Upper lobe of left lung (tissue), 6 donors: ENCODE measurements at regions not wholly inside any gene's neighbourhood (a gene's known extent, or its start where the extent isn't known, plus 50 kb on each side); places are given as distances from the start of the nearest gene placed in this dataset.

ENCODE experiments used
- ATAC-seq, 2 donors: fragments of 200-7000 bp; cut with Tn5 transposase; one replicate each; pipeline ENCODE4 v1.9.1; 2022; ENCODE audit warnings: mild to moderate bottlenecking in 2 of 2, moderate library complexity in 2 of 2; ENCODE audit not compliant: low FRiP score in 2 of 2
- DNase-seq, 2 donors: peaks; one replicate each; pipeline ENCODE4 v3.0.0-alpha.2; 2019 to 2020
- H3K27ac ChIP-seq, 4 donors: fragments of 200-600 bp; sonication (generic); one replicate each; pipeline ENCODE4 v1.5.1; 2016 to 2019
- H3K27me3 ChIP-seq, 4 donors: fragments of 200-600 bp; sonication (generic); one replicate each; pipeline ENCODE4 v1.5.1; 2017 to 2019
- H3K36me3 ChIP-seq, 4 donors: fragments of 200-600 bp; sonication (generic); one replicate each; pipeline ENCODE4 v1.5.1; 2016 to 2019
- H3K4me1 ChIP-seq, 4 donors: fragments of 200-600 bp; sonication (generic); one replicate each; pipeline ENCODE4 v1.5.1; 2018 to 2019
- H3K4me3 ChIP-seq, 4 donors: fragments of 200-600 bp; sonication (generic); one replicate each; pipeline ENCODE4 v1.5.1; 2017 to 2019; ENCODE audit warnings: mild to moderate bottlenecking in 2 of 4, moderate library complexity in 1 of 4
- H3K9me3 ChIP-seq, 4 donors: fragments of 200-600 bp; sonication (generic); one replicate each; pipeline ENCODE4 v1.5.1; 2018 to 2019
- CTCF ChIP-seq, 6 experiments: fragments of 450-650 bp in 4 of 6; fragments of 200-600 bp in 2 of 6; sonication (generic) in 2 of 6; IDR thresholded peaks; one replicate each; pipeline ENCODE4 v1.5.1; 2016 to 2019; ENCODE audit warnings: antibody characterized with exemption in 6 of 6
- EP300 ChIP-seq, 4 donors: sonication (generic); formaldehyde crosslinking; IDR thresholded peaks; one replicate each; pipeline ENCODE4 v1.5.1; 2017; ENCODE audit warnings: antibody characterized with exemption in 4 of 4, control low read depth in 2 of 4
- POLR2A ChIP-seq, 4 donors: fragments of 450-650 bp; IDR thresholded peaks; one replicate each; pipeline ENCODE4 v1.5.1; 2016 to 2017; ENCODE audit warnings: antibody characterized with exemption in 4 of 4, mild to moderate bottlenecking in 2 of 4
- POLR2AphosphoS5 ChIP-seq, 2 donors: sonication (generic); formaldehyde crosslinking; IDR thresholded peaks; one replicate each; pipeline ENCODE4 v1.5.1; 2017; ENCODE audit warnings: antibody characterized with exemption in 2 of 2
- WGBS, 2 donors: methylation state at CpG; one replicate each; pipeline ENCODE4 v1.1.5; 2017 to 2018; 5-methylcytosine and 5-hydroxymethylcytosine counted together
- donor health status: DM: no; HTN: no; CAD: no; lungs with moderate emphysema.
- donor health status: DM: no; HTN: yes; CAD: no; lungs with severe emphysema.

- DNase-seq = no peak
- Histone ChIP-seq H3K27me3 (no peaks in the 10 kb centered on the region), H3K9me3 (no peaks in the 10 kb centered on the region), H3K27ac (no peak overlapping the region), H3K4me3 (no peak overlapping the region), H3K36me3 (no peaks in the 10 kb centered on the region), H3K4me1 (no peaks in the 10 kb centered on the region)
- TF ChIP-seq CTCF (IDR thresholded peaks at IDR 0.05) (no peak), POLR2AphosphoS5 (IDR thresholded peaks at IDR 0.05) (no peak), EP300 (IDR thresholded peaks at IDR 0.05) (no peak), POLR2A (IDR thresholded peaks at IDR 0.05) (no peak)
- WGBS, 2 donors = 42 to 53% methylated on average over 12 of the region's 12 CpGs
- ATAC-seq = no peak
Measured at GRCh38 chr5:73370640-73371583, 77.7 kb downstream of the FOXD1 start.

GRCh38 chr5:73370095-73370494, 78.5 kb downstream of the FOXD1 start:
- no peak for DNase-seq
- no peak for ATAC-seq
- H3K4me3 ChIP-seq = no peak overlapping the region
- TF ChIP-seq CTCF (IDR thresholded peaks at IDR 0.05) (no peak), EP300 (IDR thresholded peaks at IDR 0.05) (no peak), POLR2A (IDR thresholded peaks at IDR 0.05) (no peak), POLR2AphosphoS5 (IDR thresholded peaks at IDR 0.05) (no peak)
- H3K27ac ChIP-seq = no peak overlapping the region
- WGBS, 2 donors = 83 to 90% methylated on average over 5 of the region's 5 CpGs
- H3K27me3 ChIP-seq = no peaks in the 10 kb centered on the region
- no peaks in the 10 kb centered on the region for H3K4me1 ChIP-seq
- H3K36me3 ChIP-seq = no peaks in the 10 kb centered on the region
- H3K9me3 ChIP-seq = no peaks in the 10 kb centered on the region

GRCh38 chr5:73369278-73369677, 79.3 kb downstream of the FOXD1 start:
- no peaks in the 10 kb centered on the region for H3K27me3 ChIP-seq
- 84 to 85% methylated on average over 5 of the region's 5 CpGs for WGBS, 2 donors

GRCh38 chr5:73367650-73368049, 80.9 kb downstream of the FOXD1 start:
- Histone ChIP-seq H3K36me3 (no peaks in the 10 kb centered on the region), H3K27me3 (no peaks in the 10 kb centered on the region), H3K4me1 (no peaks in the 10 kb centered on the region), H3K4me3 (no peak overlapping the region), H3K9me3 (no peaks in the 10 kb centered on the region), H3K27ac (no peak overlapping the region)
- 79 to 83% methylated on average over 2 of the region's 2 CpGs for WGBS, 2 donors
- ATAC-seq (no peak), DNase-seq (no peak)
- TF ChIP-seq EP300 (IDR thresholded peaks at IDR 0.05) = no peak
- no peak for TF ChIP-seq POLR2AphosphoS5 (IDR thresholded peaks at IDR 0.05)
- TF ChIP-seq CTCF (IDR thresholded peaks at IDR 0.05) = no peak
- no peak for TF ChIP-seq POLR2A (IDR thresholded peaks at IDR 0.05)

More at GRCh38 chr5:73369278-73369677, 79.3 kb downstream of the FOXD1 start:
- DNase-seq (no peak), ATAC-seq (no peak)
- Histone ChIP-seq H3K36me3 (no peaks in the 10 kb centered on the region), H3K27ac (no peak overlapping the region), H3K4me3 (no peak overlapping the region), H3K9me3 (no peaks in the 10 kb centered on the region), H3K4me1 (no peaks in the 10 kb centered on the region)
- TF ChIP-seq POLR2A (IDR thresholded peaks at IDR 0.05) = no peak
- TF ChIP-seq EP300 (IDR thresholded peaks at IDR 0.05) = no peak
- no peak for TF ChIP-seq CTCF (IDR thresholded peaks at IDR 0.05)
- no peak for TF ChIP-seq POLR2AphosphoS5 (IDR thresholded peaks at IDR 0.05)
